HFF-Myc (cell line): ENCODE measurements at regions not wholly inside any gene's neighbourhood (a gene's known extent, or its start where the extent isn't known, plus 50 kb on each side); places are given as distances from the start of the nearest gene placed in this dataset.

ENCODE experiments used
- DNase-seq: peaks from one replicate; pipeline ENCODE4 v3.0.0-alpha.2; 2011; ENCODE audit warnings: low read depth; ENCODE audit errors: extremely low read depth
- H3K4me3 ChIP-seq: replicated peaks from 2 replicates; pipeline ENCODE4 v1.5.1; 2011; ENCODE audit warnings: low read depth, mild to moderate bottlenecking, control low read depth, low read length
- TF ChIP-seq, protein P1 (sequence below): IDR thresholded peaks from 2 replicates; pipeline ENCODE4 v1.5.1; 2012; ENCODE audit warnings: mild to moderate bottlenecking, low read depth, low read length, control low read depth; ENCODE audit errors: missing control alignments

DNA sequence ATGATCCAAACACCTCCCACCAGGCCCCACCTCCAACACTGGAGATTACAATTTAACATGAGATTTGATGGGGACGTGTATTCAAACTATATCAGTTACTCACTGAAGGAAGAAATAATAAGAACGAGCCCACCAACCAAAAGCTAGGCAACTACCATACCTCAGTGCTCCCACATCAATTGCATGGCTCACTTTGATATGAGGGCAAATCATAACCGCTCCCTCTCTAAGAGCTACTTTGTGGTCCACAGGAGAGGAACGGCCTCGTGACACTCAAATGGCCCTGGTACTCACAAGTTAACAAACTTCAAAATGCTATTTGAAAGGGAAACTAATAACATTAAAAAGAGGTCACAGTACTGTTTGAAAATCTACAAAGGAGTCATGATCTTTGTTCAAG is 170.7 kb upstream of the SLC7A11 start:
- DNase-seq = no peak
- H3K4me3 ChIP-seq = no peak overlapping the region
- TF ChIP-seq, protein P1, sequence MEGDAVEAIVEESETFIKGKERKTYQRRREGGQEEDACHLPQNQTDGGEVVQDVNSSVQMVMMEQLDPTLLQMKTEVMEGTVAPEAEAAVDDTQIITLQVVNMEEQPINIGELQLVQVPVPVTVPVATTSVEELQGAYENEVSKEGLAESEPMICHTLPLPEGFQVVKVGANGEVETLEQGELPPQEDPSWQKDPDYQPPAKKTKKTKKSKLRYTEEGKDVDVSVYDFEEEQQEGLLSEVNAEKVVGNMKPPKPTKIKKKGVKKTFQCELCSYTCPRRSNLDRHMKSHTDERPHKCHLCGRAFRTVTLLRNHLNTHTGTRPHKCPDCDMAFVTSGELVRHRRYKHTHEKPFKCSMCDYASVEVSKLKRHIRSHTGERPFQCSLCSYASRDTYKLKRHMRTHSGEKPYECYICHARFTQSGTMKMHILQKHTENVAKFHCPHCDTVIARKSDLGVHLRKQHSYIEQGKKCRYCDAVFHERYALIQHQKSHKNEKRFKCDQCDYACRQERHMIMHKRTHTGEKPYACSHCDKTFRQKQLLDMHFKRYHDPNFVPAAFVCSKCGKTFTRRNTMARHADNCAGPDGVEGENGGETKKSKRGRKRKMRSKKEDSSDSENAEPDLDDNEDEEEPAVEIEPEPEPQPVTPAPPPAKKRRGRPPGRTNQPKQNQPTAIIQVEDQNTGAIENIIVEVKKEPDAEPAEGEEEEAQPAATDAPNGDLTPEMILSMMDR = no peak

DNA sequence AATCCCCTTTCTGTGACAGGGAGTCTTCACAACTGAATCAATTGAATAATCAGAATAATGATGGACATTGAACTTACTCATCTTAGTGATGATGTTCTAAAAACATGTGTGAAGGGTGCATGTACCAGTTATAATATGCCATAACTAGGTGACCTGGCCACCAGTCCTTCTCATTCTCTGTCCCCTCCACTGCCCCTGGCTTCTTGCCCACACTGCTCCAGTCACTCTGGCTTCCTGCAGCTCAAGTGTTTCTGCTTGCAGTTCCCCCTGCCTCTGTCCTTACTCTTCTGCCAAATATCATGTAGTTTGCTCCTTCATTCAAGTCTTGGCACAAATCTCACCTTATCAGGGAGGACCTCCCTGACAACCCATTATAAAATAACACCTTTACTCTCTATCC is 168.1 kb upstream of the SLC7A11 start:
- no peak for DNase-seq
- no peak overlapping the region for H3K4me3 ChIP-seq
- TF ChIP-seq, protein P1 = no peak

DNA sequence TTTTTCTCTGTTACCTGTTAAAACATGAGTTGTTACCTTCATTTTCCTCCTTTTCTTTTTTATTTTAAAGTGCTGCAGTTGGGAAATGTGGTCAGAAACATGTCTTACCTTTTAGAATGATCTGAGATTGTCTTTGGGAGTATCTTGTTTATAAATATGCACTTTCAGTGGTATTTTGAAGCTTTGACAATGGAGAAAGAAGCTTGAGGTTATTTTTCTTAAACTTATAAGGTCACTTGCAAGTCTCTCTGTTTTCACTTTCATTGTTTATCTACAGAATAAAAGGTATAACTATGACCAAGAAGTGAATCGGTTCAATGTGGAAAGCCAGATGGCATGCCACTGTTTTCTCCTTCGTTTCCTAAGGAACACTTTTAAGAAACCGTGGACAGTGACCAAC is 167.5 kb upstream of the SLC7A11 start:
- TF ChIP-seq, protein P1 = no peak
- DNase-seq = no peak
- no peak overlapping the region for H3K4me3 ChIP-seq

DNA sequence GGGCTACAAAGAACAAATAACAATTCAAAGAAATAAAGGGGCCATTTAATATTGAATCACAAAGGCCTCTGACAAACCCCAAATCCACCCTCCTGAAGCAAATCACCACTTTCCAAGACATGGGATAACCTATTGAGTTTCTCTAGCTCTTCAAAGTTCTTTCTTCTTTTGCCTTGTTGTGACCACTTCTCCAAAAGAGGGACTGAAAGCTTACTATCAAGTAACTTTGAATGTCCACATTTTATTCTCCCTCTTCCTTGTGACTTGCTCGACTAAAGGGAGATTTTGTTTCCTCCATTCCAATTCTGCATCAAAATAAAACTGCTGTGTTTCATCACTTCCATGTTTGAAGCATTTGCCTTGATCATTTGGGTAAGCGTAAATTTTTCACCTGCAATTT is 166.6 kb upstream of the SLC7A11 start:
- TF ChIP-seq, protein P1 = no peak
- no peak for DNase-seq
- H3K4me3 ChIP-seq = no peak overlapping the region

DNA sequence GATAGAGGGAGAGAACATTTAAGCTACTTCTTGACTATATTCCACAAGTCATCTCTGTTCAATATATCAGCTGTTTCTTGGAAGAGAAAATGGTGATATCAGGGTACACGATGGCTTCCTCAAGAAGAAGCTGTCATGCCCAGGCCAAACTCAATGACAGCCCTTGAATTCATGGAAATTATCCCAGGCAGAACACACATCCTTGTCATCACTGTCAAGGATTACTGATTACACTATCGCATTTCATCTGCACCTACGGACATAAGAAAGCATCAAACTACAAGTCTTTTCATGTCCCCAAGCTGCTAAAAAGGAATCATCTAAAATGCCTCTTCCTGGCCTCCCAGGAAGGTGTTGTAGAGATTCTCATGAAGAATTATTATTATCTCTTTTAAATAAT is 165.2 kb upstream of the SLC7A11 start:
- no peak overlapping the region for H3K4me3 ChIP-seq
- TF ChIP-seq, protein P1 = no peak
- DNase-seq = no peak

DNA sequence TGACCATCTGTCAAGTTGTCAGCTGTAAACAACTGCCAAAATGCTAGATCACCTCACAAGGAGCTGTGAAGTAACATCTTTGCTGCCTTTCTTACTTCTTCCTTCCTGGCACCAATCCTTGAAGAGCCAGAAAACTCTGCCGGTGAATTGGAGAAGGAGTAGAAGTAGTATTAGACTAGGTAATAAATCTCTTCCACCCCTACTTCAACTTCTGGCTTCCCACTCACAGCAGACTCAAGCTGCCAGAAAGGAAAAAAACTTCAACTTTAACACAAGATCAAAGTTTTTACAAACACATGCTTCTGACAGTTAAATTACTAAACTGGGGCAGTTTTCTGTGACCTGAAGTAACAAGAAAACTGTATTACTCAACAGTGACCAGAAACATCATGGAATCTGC is 164.7 kb upstream of the SLC7A11 start:
- H3K4me3 ChIP-seq = no peak overlapping the region
- TF ChIP-seq, protein P1 = no peak
- DNase-seq = no peak

DNA sequence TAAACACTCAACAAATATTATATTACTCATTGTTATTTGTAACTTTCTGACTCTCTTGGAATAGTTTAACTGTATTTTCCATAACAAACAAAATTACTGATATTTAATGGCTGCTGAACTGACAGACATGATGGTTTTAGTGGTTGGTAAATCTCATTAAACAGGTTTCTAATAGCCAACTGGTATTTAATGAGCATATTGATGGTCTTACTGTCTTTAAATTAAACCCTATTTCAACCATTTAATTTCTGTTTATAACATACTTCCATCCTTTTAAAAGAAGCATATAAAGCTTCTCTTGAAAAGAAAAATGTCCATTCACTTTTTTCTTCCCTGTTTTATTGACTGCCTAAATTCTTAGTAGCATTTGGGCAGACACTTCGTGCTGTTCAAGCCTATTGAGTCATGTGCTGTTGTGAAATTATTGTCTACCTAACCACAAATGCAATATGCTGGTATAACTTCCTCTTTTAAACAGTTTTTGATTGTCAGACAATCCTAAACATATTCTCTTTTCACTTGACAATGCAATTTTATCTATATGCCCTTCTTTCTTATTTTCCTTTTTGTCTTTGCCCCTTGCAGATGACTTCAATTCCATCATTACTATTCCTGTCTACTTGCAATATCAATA is 163.9 kb upstream of the SLC7A11 start:
- DNase-seq = no peak
- no peak overlapping the region for H3K4me3 ChIP-seq
- TF ChIP-seq, protein P1 = no peak
